CD4-positive, alpha-beta memory T cell (primary cell): ENCODE measurements at regions not wholly inside any gene's neighbourhood (a gene's known extent, or its start where the extent isn't known, plus 50 kb on each side); places are given as distances from the start of the nearest gene placed in this dataset.

ENCODE experiments used
- CTCF ChIA-PET: fragments of 350-600 bp; sonication (Branson Sonifier 250); formaldehyde crosslinking; loops from one replicate; lab custom pipeline; 2021; ENCODE audit warnings: inconsistent platforms; ENCODE audit not compliant: partially characterized antibody; lab: Charles Lee
- POLR2A ChIA-PET: fragments of 350-600 bp; sonication (Branson Sonifier 250); formaldehyde crosslinking; loops from one replicate; lab custom pipeline; 2021; ENCODE audit not compliant: partially characterized antibody; lab: Charles Lee
- DNase-seq, 5 donors: peaks; one replicate each; pipeline versions ENCODE4 v3.0.0 to v3.0.0-alpha.2; 2020 to 2022; ENCODE audit warnings: mixed read lengths in 1 of 5
- H3K27ac ChIP-seq: one replicate; pipeline ENCODE4 v1.7.0; 2013; ENCODE audit warnings: low read depth, low read length
- H3K27me3 ChIP-seq: 2 replicates; pipeline ENCODE4 v1.7.0; 2013; ENCODE audit warnings: mild to moderate bottlenecking, low read length, moderate library complexity; ENCODE audit not compliant: insufficient read depth
- H3K36me3 ChIP-seq: 2 replicates; pipeline ENCODE4 v1.7.0; 2013; ENCODE audit warnings: mild to moderate bottlenecking, low read length, moderate library complexity; ENCODE audit not compliant: insufficient read depth
- H3K4me1 ChIP-seq: 2 replicates; pipeline ENCODE4 v1.7.0; 2013; ENCODE audit warnings: mild to moderate bottlenecking, low read length, moderate library complexity; ENCODE audit not compliant: insufficient read depth
- H3K4me3 ChIP-seq, 2 donors: one replicate each; pipeline ENCODE4 v1.7.0; 2013; ENCODE audit warnings: low read length in 2 of 2, mild to moderate bottlenecking in 1 of 2
- H3K9me3 ChIP-seq, 2 donors: one replicate each; pipeline ENCODE4 v1.7.0; 2013; ENCODE audit warnings: low read length in 2 of 2, control low read depth in 1 of 2; ENCODE audit not compliant: control insufficient read depth in 1 of 2
- H3K27ac Mint-ChIP-seq, 7 donors: one replicate each; pipeline ENCODE4 v1.8.0; 2020 to 2021; ENCODE audit warnings: mixed read lengths in 7 of 7, mild to moderate bottlenecking in 6 of 7, inconsistent platforms in 3 of 7, moderate library complexity in 3 of 7
- H3K27me3 Mint-ChIP-seq, 2 donors: one replicate each; pipeline ENCODE4 v1.8.0; 2020 to 2021; ENCODE audit warnings: mixed read lengths in 2 of 2
- H3K36me3 Mint-ChIP-seq, 2 donors: one replicate each; pipeline ENCODE4 v1.8.0; 2020 to 2021; ENCODE audit warnings: mixed read lengths in 2 of 2, inconsistent platforms in 1 of 2, mild to moderate bottlenecking in 1 of 2
- H3K4me1 Mint-ChIP-seq, 4 donors: one replicate each; pipeline ENCODE4 v1.8.0; 2020 to 2021; ENCODE audit warnings: mixed read lengths in 4 of 4, mild to moderate bottlenecking in 1 of 4
- H3K4me3 Mint-ChIP-seq, 8 donors: one replicate each; pipeline ENCODE4 v1.8.0; 2020 to 2021; ENCODE audit warnings: mixed read lengths in 8 of 8, mild to moderate bottlenecking in 7 of 8, moderate library complexity in 6 of 8, inconsistent platforms in 3 of 8
- H3K9me3 Mint-ChIP-seq, 8 donors: one replicate each; pipeline ENCODE4 v1.8.0; 2020 to 2021; ENCODE audit warnings: mixed read lengths in 8 of 8, mild to moderate bottlenecking in 5 of 8, inconsistent platforms in 3 of 8, moderate library complexity in 1 of 8
- intact Hi-C: fragments of 100-400 bp; cut with micrococcal nuclease; formaldehyde crosslinking; loops from one replicate; pipeline ENCODE4 v1.15.1; 2023

DNA sequence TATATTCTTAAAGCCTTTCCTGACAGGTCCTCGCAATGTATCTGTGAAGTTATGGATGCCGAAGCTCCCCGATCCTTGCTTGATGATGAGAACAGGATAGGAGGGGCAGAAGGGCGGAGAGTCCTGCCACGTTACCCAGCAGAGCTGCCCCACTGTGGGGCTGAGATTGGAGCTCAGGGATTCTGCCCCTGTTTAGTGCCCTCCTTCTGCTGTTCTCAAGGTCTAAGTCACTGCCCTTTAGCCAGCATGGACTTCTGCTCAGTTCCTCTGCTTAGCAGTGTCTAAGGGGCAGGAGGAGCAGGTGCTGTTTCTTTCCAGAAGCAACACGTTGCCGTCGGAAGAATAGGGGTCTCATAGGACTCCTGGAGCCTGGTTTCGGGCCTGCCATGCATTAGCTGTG is 164.2 kb upstream of the B3GAT1 start:
- peaks cover 0 to 2% (median 0%) of the 10 kb centered on the region in 8 donors for H3K9me3 Mint-ChIP-seq
- H3K4me1 ChIP-seq = no peaks in the 10 kb centered on the region

GRCh38 chr11:134575504-134576230 is 163.6 kb upstream of the B3GAT1 start:
- Mint-ChIP-seq H3K9me3 (peaks cover 0 to 2% (median 0%) of the 10 kb centered on the region in 8 donors), H3K27me3 (peaks cover 7 to 17% of the 10 kb centered on the region in 2 donors), H3K4me1 (no peaks in the 10 kb centered on the region), H3K4me3 (no peak overlapping the region), H3K27ac (no peak overlapping the region), H3K36me3 (no peaks in the 10 kb centered on the region)
- POLR2A ChIA-PET = no interaction called here
- H3K36me3 ChIP-seq = no peaks in the 10 kb centered on the region
- no peaks in the 10 kb centered on the region for H3K27me3 ChIP-seq
- CTCF ChIA-PET = no interaction called here
- no peak overlapping the region for H3K27ac ChIP-seq
- H3K4me3 ChIP-seq = no peak overlapping the region
- no peaks in the 10 kb centered on the region for H3K4me1 ChIP-seq
- no peaks in the 10 kb centered on the region for H3K9me3 ChIP-seq
- intact Hi-C loops = no loop called here
- DNase-seq = no peak

More for the DNA sequence above, 164.2 kb upstream of the B3GAT1 start:
- Mint-ChIP-seq H3K4me1 (no peaks in the 10 kb centered on the region), H3K4me3 (no peak overlapping the region), H3K27me3 (peaks cover 5 to 12% of the 10 kb centered on the region in 2 donors), H3K27ac (no peak overlapping the region), H3K36me3 (no peaks in the 10 kb centered on the region)
- Histone ChIP-seq H3K27me3 (no peaks in the 10 kb centered on the region), H3K9me3 (no peaks in the 10 kb centered on the region), H3K4me3 (no peak overlapping the region), H3K36me3 (no peaks in the 10 kb centered on the region), H3K27ac (no peak overlapping the region)
- POLR2A ChIA-PET = no interaction called here
- no peak for DNase-seq
- intact Hi-C loops = no loop called here
- CTCF ChIA-PET = no interaction called here

- Histone ChIP-seq H3K4me1 (no peaks in the 10 kb centered on the region), H3K27ac (no peak overlapping the region), H3K4me3 (no peak overlapping the region), H3K9me3 (no peaks in the 10 kb centered on the region), H3K27me3 (no peaks in the 10 kb centered on the region), H3K36me3 (no peaks in the 10 kb centered on the region)
- H3K4me1 Mint-ChIP-seq = no peaks in the 10 kb centered on the region
- H3K27ac Mint-ChIP-seq = no peak overlapping the region
- H3K4me3 Mint-ChIP-seq = no peak overlapping the region
- POLR2A ChIA-PET = no interaction called here
- peaks cover 0 to 2% (median 0%) of the 10 kb centered on the region in 8 donors for H3K9me3 Mint-ChIP-seq
- DNase-seq = no peak
- no peaks in the 10 kb centered on the region for H3K36me3 Mint-ChIP-seq
- H3K27me3 Mint-ChIP-seq = peaks cover 4 to 15% of the 10 kb centered on the region in 2 donors
- intact Hi-C loops = no loop called here
- CTCF ChIA-PET = no interaction called here
Observed at GRCh38 chr11:134574947-134575346, 162.9 kb upstream of the B3GAT1 start.

GRCh38 chr11:134574425-134574824 is 162.4 kb upstream of the B3GAT1 start:
- no peak for DNase-seq
- intact Hi-C loops = no loop called here
- Mint-ChIP-seq H3K4me1 (no peaks in the 10 kb centered on the region), H3K27ac (no peak overlapping the region), H3K27me3 (peaks cover 3 to 15% of the 10 kb centered on the region in 2 donors), H3K4me3 (no peak overlapping the region), H3K9me3 (peaks cover 0 to 2% (median 0%) of the 10 kb centered on the region in 8 donors), H3K36me3 (no peaks in the 10 kb centered on the region)
- Histone ChIP-seq H3K4me3 (no peak overlapping the region), H3K36me3 (no peaks in the 10 kb centered on the region), H3K4me1 (no peaks in the 10 kb centered on the region), H3K27ac (no peak overlapping the region), H3K27me3 (no peaks in the 10 kb centered on the region), H3K9me3 (no peaks in the 10 kb centered on the region)
- ChIA-PET POLR2A (no interaction called here), CTCF (no interaction called here)

DNA sequence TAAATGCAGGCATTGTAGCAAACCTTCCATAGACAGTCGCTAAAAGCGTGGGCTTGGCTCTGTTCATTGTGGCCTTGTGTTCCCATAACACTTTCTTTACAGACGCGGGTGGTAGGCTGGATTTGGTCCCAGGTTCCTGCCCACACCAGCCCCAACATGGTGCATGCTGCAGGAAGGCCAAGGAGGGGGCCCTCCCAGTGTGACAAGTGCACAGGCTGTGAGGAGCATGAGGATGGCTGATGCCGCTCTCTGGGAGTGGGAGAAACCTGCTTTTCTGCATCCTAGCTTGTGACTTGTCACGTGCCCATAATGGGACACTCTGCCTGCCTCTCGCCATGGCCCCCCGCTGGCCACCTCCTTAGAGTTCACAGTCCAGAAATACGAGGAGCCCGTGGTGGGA is 161.8 kb upstream of the B3GAT1 start:
- no peak overlapping the region for H3K27ac ChIP-seq
- no peaks in the 10 kb centered on the region for H3K27me3 ChIP-seq
- intact Hi-C loops = no loop called here
- H3K9me3 ChIP-seq = no peaks in the 10 kb centered on the region
- H3K4me1 ChIP-seq = no peaks in the 10 kb centered on the region
- ChIA-PET POLR2A (no interaction called here), CTCF (no interaction called here)
- Mint-ChIP-seq H3K4me1 (no peaks in the 10 kb centered on the region), H3K4me3 (no peak overlapping the region), H3K36me3 (no peaks in the 10 kb centered on the region), H3K27ac (no peak overlapping the region), H3K27me3 (peaks cover 6 to 18% of the 10 kb centered on the region in 2 donors), H3K9me3 (peaks cover 0 to 2% (median 0%) of the 10 kb centered on the region in 8 donors)
- no peak for DNase-seq
- no peaks in the 10 kb centered on the region for H3K36me3 ChIP-seq
- no peak overlapping the region for H3K4me3 ChIP-seq

GRCh38 chr11:134572741-134573675 is 161.0 kb upstream of the B3GAT1 start:
- Histone ChIP-seq H3K27me3 (no peaks in the 10 kb centered on the region), H3K9me3 (no peaks in the 10 kb centered on the region), H3K4me3 (no peak overlapping the region), H3K4me1 (no peaks in the 10 kb centered on the region), H3K36me3 (no peaks in the 10 kb centered on the region), H3K27ac (no peak overlapping the region)
- Mint-ChIP-seq H3K9me3 (peaks cover 0 to 2% (median 0%) of the 10 kb centered on the region in 8 donors), H3K4me1 (no peaks in the 10 kb centered on the region), H3K36me3 (no peaks in the 10 kb centered on the region), H3K27me3 (peaks cover 6 to 19% of the 10 kb centered on the region in 2 donors), H3K4me3 (no peak overlapping the region), H3K27ac (no peak overlapping the region)
- ChIA-PET POLR2A (no interaction called here), CTCF (no interaction called here)
- no peak for DNase-seq
- intact Hi-C loops = no loop called here

- intact Hi-C loops = no loop called here
- no peaks in the 10 kb centered on the region for H3K36me3 Mint-ChIP-seq
- H3K27ac ChIP-seq = no peak overlapping the region
- CTCF ChIA-PET = no interaction called here
- peaks cover 7 to 15% of the 10 kb centered on the region in 2 donors for H3K27me3 Mint-ChIP-seq
- H3K4me1 ChIP-seq = no peaks in the 10 kb centered on the region
- H3K36me3 ChIP-seq = no peaks in the 10 kb centered on the region
- no peaks in the 10 kb centered on the region for H3K27me3 ChIP-seq
- POLR2A ChIA-PET = no interaction called here
- DNase-seq = no peak
- H3K27ac Mint-ChIP-seq = no peak overlapping the region
- no peak overlapping the region for H3K4me3 ChIP-seq
- H3K9me3 ChIP-seq = no peaks in the 10 kb centered on the region
- no peaks in the 10 kb centered on the region for H3K4me1 Mint-ChIP-seq
- H3K9me3 Mint-ChIP-seq = peaks cover 0 to 2% (median 0%) of the 10 kb centered on the region in 8 donors
- H3K4me3 Mint-ChIP-seq = no peak overlapping the region
Observed at GRCh38 chr11:134571301-134571700, 159.3 kb upstream of the B3GAT1 start.
